Left hindlimb (tissue), 1 donor: ENCODE measurements at regions not wholly inside any gene's neighbourhood (a gene's known extent, or its start where the extent isn't known, plus 50 kb on each side); places are given as distances from the start of the nearest gene placed in this dataset.

Source experiments
- DNase-seq: peaks from one replicate; pipeline ENCODE4 v3.0.0-alpha.2; 2018

DNA sequence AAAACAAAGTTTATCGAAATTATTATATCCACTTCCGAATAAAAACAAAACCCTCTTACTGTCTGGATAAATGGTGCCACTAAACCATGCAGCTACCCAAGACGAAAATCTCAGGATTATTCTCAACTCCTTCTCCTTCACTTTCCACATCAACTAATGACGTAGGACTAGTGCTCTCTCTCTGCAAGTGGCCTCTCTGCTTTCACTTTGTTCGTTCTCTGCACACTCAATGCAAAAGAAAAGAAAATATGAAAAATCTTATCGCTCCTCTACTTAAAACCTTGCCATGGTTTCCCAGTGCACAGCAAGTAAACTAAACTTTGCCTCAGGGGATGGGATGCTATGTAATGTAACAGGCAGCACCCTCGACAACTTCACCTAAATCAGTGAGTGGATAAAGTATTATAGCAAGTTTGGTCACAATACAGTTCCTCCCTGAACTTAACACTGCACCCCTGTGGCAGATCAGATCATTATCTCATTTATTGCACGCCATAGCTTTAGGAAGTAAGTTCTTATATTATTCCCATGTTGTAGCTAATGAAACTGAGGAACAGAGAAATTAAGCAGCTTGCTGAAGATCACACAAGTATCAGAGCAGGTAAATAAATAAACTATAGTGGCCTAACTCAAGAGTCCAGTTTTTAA lies 262.7 kb upstream of the GADL1 start:
- no peak for DNase-seq

- no peak for DNase-seq
Measured at GRCh38 chr3:31157893-31158620, 263.6 kb upstream of the GADL1 start.

DNA sequence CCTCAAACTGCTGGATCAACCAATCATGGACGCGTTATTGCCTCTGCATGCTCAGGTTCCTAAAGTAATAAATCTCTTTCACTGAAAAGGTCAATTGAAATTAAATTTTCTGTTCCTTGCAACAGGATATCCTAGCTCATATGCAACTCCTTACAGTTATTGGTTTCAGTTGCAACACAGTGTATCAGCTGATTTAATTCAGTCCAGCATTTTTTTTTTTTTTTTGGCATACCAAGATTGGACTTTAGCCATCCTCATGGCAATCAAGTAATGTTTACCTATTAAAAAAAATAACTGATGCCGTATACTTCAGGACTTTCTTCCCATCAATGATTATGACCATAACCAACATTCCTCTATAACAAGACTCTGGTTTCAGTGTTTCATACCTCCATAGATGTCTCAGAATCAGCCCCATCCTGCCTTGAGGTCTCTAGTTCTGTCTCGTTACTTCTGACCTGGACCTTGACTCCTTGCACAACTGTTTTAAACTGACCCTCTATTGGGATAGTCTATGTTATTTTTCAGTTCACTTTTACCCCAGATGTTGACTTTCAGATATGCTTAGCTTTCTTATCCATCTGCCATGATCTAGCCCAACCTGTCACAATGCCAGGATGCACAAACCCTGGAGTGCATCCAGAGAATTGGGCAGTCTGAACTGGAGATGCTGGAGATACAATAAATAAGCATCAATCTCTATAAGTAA lies 265.0 kb upstream of the GADL1 start:
- no peak for DNase-seq

DNA sequence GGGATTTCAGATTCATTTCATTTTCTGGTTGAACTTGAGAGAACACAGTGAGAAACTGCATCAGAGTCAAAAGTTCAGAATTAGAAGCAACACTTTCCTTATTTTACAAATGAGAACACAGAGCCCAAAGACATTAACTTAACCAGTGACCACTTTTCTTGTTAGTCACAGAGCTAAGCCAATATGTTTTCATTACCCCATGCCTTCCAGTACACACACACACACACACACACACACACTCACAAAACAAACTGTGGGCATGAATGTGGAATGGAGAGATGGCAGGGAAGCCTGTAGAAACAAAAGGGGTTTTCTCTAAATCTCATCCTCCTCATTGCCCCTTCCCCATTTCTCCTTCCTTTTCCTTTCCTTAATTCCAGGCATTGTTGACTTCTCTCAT lies 267.4 kb upstream of the GADL1 start:
- no peak for DNase-seq

- no peak for DNase-seq
Measured at GRCh38 chr3:31164381-31164780, 269.9 kb upstream of the GADL1 start.

DNA sequence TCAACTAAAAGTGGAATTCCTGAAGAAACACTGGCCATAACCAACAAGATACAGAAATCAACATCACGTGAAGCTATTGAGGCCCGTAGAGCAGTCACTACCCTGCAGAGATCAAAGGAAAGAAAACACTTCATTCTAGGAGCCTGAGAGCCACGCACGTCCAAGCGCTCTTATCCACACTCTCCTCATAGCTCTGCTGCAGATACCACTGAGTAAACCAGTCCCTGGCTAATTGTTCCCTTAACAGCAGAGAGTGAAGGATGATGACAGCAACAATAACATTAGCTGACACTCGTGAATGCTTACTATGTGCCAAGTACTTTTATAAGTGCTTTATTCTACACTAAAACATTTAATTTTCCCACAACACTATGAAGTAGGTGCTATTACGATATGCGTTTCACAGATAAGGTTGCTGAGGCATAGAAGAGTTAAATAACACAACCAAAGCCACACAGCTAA lies 271.0 kb upstream of the GADL1 start:
- no peak for DNase-seq

GRCh38 chr3:31166249-31166885 lies 271.9 kb upstream of the GADL1 start:
- DNase-seq: peak; percentile 40

GRCh38 chr3:31167666-31168065 lies 273.2 kb upstream of the GADL1 start:
- DNase-seq: no peak

- DNase-seq: no peak
Measured at GRCh38 chr3:31170932-31171670, 276.6 kb upstream of the GADL1 start.

DNA sequence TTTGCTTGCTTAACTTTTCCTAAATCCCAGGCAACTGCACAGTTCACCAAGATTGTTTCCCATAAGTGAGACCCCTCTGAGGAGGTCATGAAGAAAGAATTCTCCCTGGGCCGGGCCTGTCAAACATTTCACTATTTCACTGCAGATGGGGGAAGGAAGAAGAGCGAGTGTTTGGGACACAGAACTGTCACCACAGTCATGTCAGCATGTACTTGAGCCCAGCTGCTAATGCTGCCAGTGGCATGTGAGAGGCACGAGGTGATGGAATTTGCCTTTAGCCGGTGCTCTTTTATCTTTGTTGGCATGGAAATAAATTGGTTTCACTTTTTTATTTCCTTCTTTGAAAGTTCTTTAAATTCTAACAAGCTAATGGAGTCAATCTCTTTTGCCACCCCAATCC lies 277.9 kb upstream of the GADL1 start:
- DNase-seq: no peak

DNA sequence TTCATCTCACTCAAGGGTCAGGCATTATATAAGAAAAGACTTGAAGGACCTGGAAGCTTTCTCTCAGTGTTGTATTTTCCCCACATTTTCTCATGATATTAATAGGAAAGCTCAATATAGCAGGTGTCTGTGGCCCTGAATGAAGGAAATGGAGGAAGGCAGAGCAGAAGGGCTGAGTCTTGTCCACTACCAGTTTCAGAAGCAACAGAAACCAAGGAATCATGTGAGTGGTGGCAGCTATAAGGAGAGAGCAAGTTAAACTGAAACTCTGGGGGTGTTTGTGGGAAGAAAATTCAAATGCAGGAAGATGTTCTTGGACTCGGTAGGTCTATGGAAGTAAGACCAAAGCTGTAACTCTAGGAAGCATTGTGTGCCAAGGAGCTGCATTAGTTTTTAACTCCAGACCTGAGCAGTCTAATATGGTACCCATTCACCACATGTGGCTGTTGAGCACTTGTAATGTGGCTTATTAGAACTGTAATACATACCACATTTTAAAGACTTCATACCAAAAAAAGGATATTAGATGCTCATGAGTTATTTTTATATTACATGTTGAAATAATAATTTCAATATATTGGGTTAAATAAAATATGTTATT lies 278.8 kb upstream of the GADL1 start:
- no peak for DNase-seq

DNA sequence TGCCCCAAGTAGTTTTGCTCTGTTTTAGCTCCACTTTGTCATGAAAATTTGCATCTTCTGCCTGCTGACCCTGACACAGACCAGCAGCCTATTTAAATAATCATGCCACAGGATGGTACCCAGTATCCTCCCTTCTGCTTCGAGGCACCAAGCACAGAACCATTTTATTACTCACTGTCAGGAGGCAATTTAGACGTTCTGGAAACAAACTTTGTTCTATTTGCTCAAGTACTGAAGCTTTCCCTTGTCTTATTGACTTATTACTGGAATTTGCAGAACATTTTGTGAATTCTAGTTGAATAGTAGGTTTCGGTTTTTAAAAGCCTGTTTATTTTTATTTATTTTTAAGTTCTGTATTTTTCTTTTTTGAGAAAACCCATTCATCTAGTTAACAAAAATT lies 279.6 kb upstream of the GADL1 start:
- DNase-seq: no peak

- DNase-seq: no peak
Measured at GRCh38 chr3:31176045-31176444, 281.6 kb upstream of the GADL1 start.

DNA sequence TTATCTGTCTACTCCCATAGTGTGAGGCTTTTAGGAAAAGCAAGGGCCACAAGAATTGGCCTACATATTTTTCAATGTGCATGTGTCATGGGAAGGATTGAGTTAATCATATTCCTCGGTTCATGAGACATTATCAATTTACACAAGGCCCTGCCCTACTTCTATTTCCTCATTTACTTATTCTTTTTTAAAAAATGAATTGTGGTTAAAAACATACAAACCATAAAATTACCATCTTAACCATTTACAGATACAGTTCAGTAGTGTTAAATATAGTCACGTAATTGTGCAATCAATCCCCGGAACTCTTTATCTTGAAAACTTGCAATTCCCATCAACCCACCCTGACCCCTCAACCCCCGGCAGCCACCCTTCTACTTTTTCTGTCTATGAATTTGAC lies 284.0 kb upstream of the GADL1 start:
- DNase-seq: no peak

- no peak for DNase-seq
Measured at GRCh38 chr3:31179768-31180167, 285.3 kb upstream of the GADL1 start.

DNA sequence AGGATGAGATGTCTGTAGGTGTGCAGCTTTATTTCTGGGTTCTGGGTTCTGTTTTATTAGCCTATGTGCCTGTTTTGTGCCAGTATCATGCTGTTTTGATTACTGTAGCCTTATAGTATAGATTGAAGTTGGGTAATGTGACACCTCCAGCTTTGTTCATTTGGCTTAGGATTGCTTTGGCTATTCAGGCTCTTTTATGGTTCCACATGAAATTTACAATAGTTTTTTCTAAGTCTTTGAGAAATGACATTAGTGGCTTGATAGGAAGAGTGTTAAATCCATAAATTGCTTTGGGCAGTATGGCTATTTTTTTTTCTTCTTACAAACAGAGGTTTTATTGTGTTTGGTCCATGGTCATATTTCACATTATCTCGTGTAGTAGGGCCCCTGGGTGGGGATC lies 285.8 kb upstream of the GADL1 start:
- DNase-seq: no peak

DNA sequence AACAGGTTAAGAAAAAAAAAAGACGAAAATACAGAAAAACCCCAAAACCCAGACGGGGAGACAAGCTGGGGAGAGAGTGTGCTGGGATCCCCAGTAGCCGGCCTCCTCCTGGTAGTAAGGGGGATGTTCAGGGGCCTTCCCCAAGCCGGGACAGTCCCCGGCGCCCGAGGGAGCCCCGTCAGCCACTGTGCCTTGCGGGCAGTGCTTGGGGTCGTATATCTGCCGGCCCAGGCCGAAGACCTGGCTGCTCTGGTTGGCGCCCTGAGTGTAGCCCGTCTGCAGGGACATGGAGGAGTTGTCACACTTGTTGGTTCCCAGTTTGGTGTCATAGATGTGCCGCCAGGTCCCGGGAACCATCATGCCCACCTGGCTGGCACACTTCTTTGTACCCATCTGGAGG lies 287.2 kb upstream of the GADL1 start:
- DNase-seq: no peak

DNA sequence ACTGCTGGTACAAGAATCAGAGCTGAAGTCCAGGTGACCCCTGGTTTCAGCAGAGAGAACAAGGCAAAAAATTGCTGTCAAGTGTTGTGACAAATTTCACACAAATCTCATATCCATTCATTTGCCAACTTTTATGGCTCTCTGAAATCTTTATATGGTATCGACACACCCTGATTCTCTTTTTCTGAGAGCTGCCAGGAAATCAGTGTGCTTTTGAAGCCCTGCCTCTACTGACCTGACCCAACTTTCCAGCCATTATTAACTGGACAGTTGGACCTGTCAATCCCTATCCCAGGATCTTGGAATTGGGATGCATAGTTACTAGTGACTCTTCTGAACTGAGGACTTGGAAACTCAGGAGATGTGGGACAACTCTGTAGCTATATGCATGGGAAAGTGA lies 288.2 kb upstream of the GADL1 start:
- DNase-seq: no peak

GRCh38 chr3:31184261-31185061 lies 290.0 kb upstream of the GADL1 start:
- DNase-seq: no peak

DNA sequence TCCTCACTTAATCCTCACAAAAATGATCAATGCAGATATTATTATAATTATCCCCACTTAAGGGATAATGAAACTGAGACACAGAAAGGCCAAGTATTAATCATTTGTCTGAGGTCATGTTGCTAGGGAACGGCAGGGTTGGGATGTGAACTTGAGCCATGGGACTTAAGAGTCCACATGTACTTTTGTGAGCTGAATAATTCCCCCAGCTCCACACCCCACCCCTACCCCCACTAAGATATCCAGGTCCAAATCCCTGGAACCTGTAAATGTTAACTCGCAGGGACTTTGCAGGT lies 290.5 kb upstream of the GADL1 start:
- DNase-seq: no peak

DNA sequence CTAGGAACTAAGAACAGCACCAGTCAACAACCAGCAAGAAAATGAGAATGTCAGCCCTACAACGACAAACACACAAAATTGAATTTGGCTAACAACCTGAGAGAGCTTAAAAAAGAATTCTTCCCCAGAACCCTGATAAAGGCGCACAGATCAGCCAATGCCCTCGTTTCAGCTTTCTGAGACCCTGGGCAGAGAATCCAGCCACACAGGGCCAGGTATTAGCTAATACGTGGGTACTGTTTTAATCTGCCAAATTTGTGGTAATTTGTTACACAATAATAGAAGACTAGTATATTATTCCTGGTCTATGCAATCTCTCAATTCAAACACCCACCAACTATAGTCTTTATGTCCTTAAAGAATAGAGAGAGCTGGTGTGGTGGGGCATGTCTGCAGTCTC lies 291.6 kb upstream of the GADL1 start:
- DNase-seq: no peak

- DNase-seq: no peak
Measured at GRCh38 chr3:31187380-31187779, 292.9 kb upstream of the GADL1 start.
